Activated CD4-positive, alpha-beta memory T cell treated with anti-CD3 and anti-CD28 coated beads for 36 hours (primary cell): ENCODE measurements at regions not wholly inside any gene's neighbourhood (a gene's known extent, or its start where the extent isn't known, plus 50 kb on each side); places are given as distances from the start of the nearest gene placed in this dataset.
"Not testable (repeated sequence)": the region's sequence is repeated elsewhere in the genome, so short reads cannot be mapped to it uniquely, and the experiment has no call there.

ENCODE experiments used
- CTCF ChIA-PET: fragments of 350-600 bp; sonication (Branson Sonifier 250); formaldehyde crosslinking; loops from one replicate; lab custom pipeline; 2021; ENCODE audit warnings: antibody characterized with exemption, inconsistent platforms; lab: Charles Lee
- POLR2A ChIA-PET: fragments of 350-600 bp; sonication (Branson Sonifier 250); formaldehyde crosslinking; loops from one replicate; lab custom pipeline; 2021; ENCODE audit warnings: antibody characterized with exemption; lab: Charles Lee
- DNase-seq: peaks from one replicate; pipeline ENCODE4 v3.0.0-alpha.2; 2020
- H3K27ac Mint-ChIP-seq: one replicate; pipeline ENCODE4 v1.8.0; 2021; ENCODE audit warnings: mixed read lengths
- H3K27me3 Mint-ChIP-seq: one replicate; pipeline ENCODE4 v1.8.0; 2021; ENCODE audit warnings: mixed read lengths
- H3K36me3 Mint-ChIP-seq: one replicate; pipeline ENCODE4 v1.8.0; 2021; ENCODE audit warnings: mixed read lengths
- H3K4me1 Mint-ChIP-seq: one replicate; pipeline ENCODE4 v1.8.0; 2021; ENCODE audit warnings: low read depth, mixed read lengths
- H3K4me3 Mint-ChIP-seq: one replicate; pipeline ENCODE4 v1.8.0; 2021; ENCODE audit warnings: mild to moderate bottlenecking, mixed read lengths
- H3K9me3 Mint-ChIP-seq: one replicate; pipeline ENCODE4 v1.8.0; 2021; ENCODE audit warnings: mixed read lengths
- intact Hi-C: fragments of 100-400 bp; cut with micrococcal nuclease; formaldehyde crosslinking; loops from one replicate; pipeline ENCODE4 v1.15.1; 2023

GRCh38 chr4:118514332-118514731 is 161.5 kb upstream of the PRSS12 start:
- CTCF ChIA-PET, H3K36me3 Mint-ChIP-seq, intact Hi-C loops, H3K27me3 Mint-ChIP-seq, H3K4me3 Mint-ChIP-seq, H3K4me1 Mint-ChIP-seq, H3K9me3 Mint-ChIP-seq, H3K27ac Mint-ChIP-seq, POLR2A ChIA-PET, DNase-seq: not testable (repeated sequence)

GRCh38 chr4:118516107-118516506 is 163.3 kb upstream of the PRSS12 start:
- H3K9me3 Mint-ChIP-seq, H3K27me3 Mint-ChIP-seq, POLR2A ChIA-PET, intact Hi-C loops, H3K36me3 Mint-ChIP-seq, CTCF ChIA-PET, H3K4me3 Mint-ChIP-seq, DNase-seq, H3K4me1 Mint-ChIP-seq, H3K27ac Mint-ChIP-seq: not testable (repeated sequence)

DNA sequence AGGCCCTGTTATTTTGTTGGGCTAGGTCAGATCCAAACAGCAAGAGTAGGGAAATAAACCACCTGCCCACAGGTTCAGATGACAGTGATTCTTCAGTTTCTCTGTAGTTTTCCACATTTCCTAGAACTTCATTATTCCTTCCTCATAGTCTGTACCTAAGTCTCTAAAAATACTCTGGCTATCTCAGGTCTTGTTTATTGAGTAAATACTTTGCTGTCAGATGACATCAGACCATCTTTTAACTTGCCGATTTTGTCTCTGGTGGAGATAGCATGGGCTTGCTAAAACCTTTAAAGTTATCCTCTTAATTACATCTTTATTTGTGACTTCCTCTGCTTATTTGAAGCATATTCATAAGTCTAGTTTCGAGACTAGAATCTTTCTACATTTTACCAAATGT is 155.1 kb upstream of the METTL14 start:
- H3K27ac Mint-ChIP-seq, H3K4me1 Mint-ChIP-seq, POLR2A ChIA-PET, H3K36me3 Mint-ChIP-seq, H3K27me3 Mint-ChIP-seq, CTCF ChIA-PET, H3K9me3 Mint-ChIP-seq, DNase-seq, H3K4me3 Mint-ChIP-seq: not testable (repeated sequence)
- intact Hi-C loops: loop anchor here (10.0 kb wide), 1 partner anchor 155 kb away; the partner anchor contains the start of gene METTL14

DNA sequence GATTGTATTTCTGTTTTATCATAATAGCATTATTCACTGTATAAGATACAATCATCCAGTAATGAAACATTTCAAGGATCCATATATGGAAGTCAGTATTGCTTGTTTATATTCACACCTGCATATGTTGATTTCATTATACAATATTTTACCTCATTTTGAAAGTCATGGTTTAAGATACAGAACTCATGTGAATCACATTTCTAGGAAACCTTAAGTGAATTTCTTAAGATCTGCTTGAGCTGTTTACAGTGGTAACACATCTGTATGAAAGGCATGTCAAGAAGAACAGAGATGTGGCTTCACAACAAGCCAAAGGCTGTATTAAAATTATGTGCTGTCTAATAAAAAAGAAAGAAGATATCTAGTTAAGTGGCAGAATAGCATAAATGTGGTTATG is 153.2 kb upstream of the METTL14 start:
- POLR2A ChIA-PET, H3K36me3 Mint-ChIP-seq, DNase-seq, H3K27me3 Mint-ChIP-seq, CTCF ChIA-PET, H3K4me3 Mint-ChIP-seq, H3K27ac Mint-ChIP-seq, H3K9me3 Mint-ChIP-seq, H3K4me1 Mint-ChIP-seq: not testable (repeated sequence)
- intact Hi-C loops: loop anchor here (10.0 kb wide), 1 partner anchor 153 kb away; the partner anchor contains the start of gene METTL14

DNA sequence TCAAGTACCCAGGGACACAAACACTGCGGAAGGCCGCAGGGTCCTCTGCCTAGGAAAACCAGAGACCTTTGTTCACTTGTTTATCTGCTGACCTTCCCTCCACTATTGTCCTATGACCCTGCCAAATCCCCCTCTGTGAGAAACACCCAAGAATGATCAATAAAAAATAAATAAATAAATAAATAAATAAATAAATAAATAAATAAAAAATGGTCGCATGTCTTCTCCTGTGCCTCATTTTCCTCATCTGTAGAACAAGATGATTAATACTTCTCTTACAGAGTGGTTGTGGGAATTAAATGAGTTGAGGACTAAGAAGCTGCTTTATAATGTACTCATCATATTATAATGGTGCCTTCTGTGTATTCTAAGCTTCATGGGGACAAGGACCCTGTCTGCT is 149.4 kb upstream of the METTL14 start:
- intact Hi-C loops: loop anchor here (10.0 kb wide), 1 partner anchor 149 kb away; the partner anchor contains the start of gene METTL14
- H3K36me3 Mint-ChIP-seq, H3K27ac Mint-ChIP-seq, H3K9me3 Mint-ChIP-seq, POLR2A ChIA-PET, CTCF ChIA-PET, H3K27me3 Mint-ChIP-seq, DNase-seq, H3K4me1 Mint-ChIP-seq, H3K4me3 Mint-ChIP-seq: not testable (repeated sequence)

DNA sequence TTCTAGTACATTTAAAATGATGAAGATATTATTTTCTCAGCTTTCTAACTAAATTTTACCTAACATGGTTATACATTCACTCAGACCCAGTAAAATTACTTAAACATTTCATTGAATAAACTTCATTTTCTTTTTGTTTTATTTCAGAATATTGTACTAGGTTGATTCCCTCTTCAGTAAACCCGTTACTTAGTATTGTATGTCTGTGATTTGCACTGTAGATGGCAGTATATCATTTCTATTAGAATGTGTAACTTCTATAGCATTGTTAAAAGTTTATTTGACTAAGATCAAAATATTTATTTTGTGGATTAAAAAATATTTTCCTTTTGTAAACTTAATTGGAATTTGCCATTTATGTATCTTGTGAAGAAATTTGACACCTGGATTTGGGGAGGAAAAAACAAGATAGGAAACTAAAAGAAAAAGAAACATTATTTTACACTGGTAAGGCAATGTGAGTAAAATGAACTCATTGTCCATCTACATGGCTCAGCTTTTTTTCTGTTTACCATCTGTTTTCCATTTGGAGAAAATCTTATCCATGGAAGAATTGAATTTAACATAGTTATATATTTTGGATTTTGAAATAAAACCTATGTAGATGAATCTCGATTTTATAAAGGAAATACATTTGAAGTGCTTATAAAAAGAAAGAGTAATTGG is 145.6 kb upstream of the METTL14 start:
- POLR2A ChIA-PET, DNase-seq, CTCF ChIA-PET, H3K27me3 Mint-ChIP-seq, H3K4me1 Mint-ChIP-seq, H3K9me3 Mint-ChIP-seq, H3K27ac Mint-ChIP-seq, H3K4me3 Mint-ChIP-seq, H3K36me3 Mint-ChIP-seq: not testable (repeated sequence)
- intact Hi-C loops: loop anchor here (10.0 kb wide), 1 partner anchor 145 kb away; the partner anchor contains the start of gene METTL14

- H3K9me3 Mint-ChIP-seq, CTCF ChIA-PET, H3K4me1 Mint-ChIP-seq, H3K36me3 Mint-ChIP-seq, H3K4me3 Mint-ChIP-seq, H3K27ac Mint-ChIP-seq, intact Hi-C loops, H3K27me3 Mint-ChIP-seq, DNase-seq, POLR2A ChIA-PET: not testable (repeated sequence)
Measured at GRCh38 chr4:118556576-118556975, 128.6 kb upstream of the METTL14 start.

- ChIA-PET POLR2A (no interaction called here), CTCF (no interaction called here)
- H3K4me3 Mint-ChIP-seq: no peak overlapping the region
Measured at GRCh38 chr4:118557298-118557851, 127.8 kb upstream of the METTL14 start.

GRCh38 chr4:118558188-118558587 is 127.0 kb upstream of the METTL14 start:
- H3K9me3 Mint-ChIP-seq, intact Hi-C loops, H3K27me3 Mint-ChIP-seq, H3K36me3 Mint-ChIP-seq, H3K27ac Mint-ChIP-seq, POLR2A ChIA-PET, H3K4me3 Mint-ChIP-seq, DNase-seq, CTCF ChIA-PET, H3K4me1 Mint-ChIP-seq: not testable (repeated sequence)

More at GRCh38 chr4:118557298-118557851, 127.8 kb upstream of the METTL14 start:
- peaks cover 6% of the 10 kb centered on the region for H3K27me3 Mint-ChIP-seq
- DNase-seq: no peak
- H3K9me3 Mint-ChIP-seq: no peaks in the 10 kb centered on the region
- H3K4me1 Mint-ChIP-seq: no peaks in the 10 kb centered on the region
- no peak overlapping the region for H3K27ac Mint-ChIP-seq
- intact Hi-C loops: no loop called here
- H3K36me3 Mint-ChIP-seq: no peaks in the 10 kb centered on the region

GRCh38 chr4:118561559-118561958 is 123.6 kb upstream of the METTL14 start:
- H3K4me1 Mint-ChIP-seq, POLR2A ChIA-PET, H3K27ac Mint-ChIP-seq, H3K9me3 Mint-ChIP-seq, CTCF ChIA-PET, H3K27me3 Mint-ChIP-seq, H3K4me3 Mint-ChIP-seq, intact Hi-C loops, H3K36me3 Mint-ChIP-seq, DNase-seq: not testable (repeated sequence)

DNA sequence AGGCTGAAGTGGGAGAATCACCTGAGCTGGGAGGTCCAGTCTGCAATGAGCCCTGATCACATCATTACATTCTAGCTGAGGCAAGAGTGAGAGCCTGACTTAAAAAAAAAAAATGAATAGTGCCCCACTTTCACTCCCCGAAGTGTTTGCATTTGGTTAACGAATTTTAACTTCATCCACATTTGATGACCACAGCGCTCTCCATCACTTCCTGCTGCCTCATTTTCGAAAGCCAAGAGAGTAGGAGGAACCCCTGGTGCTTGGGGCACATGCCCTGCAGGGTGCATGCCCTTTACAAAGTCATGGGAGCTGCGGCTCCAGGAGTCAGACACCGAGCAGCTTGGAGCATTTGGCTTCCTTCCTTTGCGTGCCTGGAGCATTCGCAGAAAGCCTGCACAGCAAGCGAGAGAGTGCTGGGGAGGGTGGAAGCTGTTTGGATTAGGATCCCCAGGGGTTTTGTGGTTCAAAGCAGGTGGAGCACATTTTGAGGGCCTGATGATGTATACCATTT is 119.1 kb upstream of the METTL14 start:
- peaks cover 17% of the 10 kb centered on the region for H3K27me3 Mint-ChIP-seq
- H3K4me1 Mint-ChIP-seq, H3K27ac Mint-ChIP-seq: not testable (repeated sequence)

GRCh38 chr4:118572991-118573390 is 112.2 kb upstream of the METTL14 start:
- POLR2A ChIA-PET, H3K9me3 Mint-ChIP-seq, DNase-seq, intact Hi-C loops, CTCF ChIA-PET, H3K4me1 Mint-ChIP-seq, H3K4me3 Mint-ChIP-seq, H3K36me3 Mint-ChIP-seq, H3K27ac Mint-ChIP-seq: not testable (repeated sequence)
- peaks cover 15% of the 10 kb centered on the region for H3K27me3 Mint-ChIP-seq

More for the DNA sequence above, 119.1 kb upstream of the METTL14 start:
- POLR2A ChIA-PET, CTCF ChIA-PET, H3K9me3 Mint-ChIP-seq, intact Hi-C loops, H3K36me3 Mint-ChIP-seq, H3K4me3 Mint-ChIP-seq: not testable (repeated sequence)
- peak; percentile 16 for DNase-seq
